HEK293 (cell line): ENCODE measurements at regions not wholly inside any gene's neighbourhood (a gene's known extent, or its start where the extent isn't known, plus 50 kb on each side); places are given as distances from the start of the nearest gene placed in this dataset.

Experiments
- IKZF3 ChIP-seq: fragments of 450-650 bp; IDR thresholded peaks from 2 replicates; pipeline ENCODE4 v1.5.0; 2018; ENCODE audit warnings: missing biosample characterization, mild to moderate bottlenecking, missing genetic modification characterization, moderate library complexity
- YY1 ChIP-seq: fragments of 450-650 bp; formaldehyde crosslinking; IDR thresholded peaks from 2 replicates; pipeline ENCODE4 v1.5.1; 2018; ENCODE audit warnings: missing biosample characterization, missing genetic modification characterization
- ZBTB7A ChIP-seq: fragments of 450-650 bp; formaldehyde crosslinking; IDR thresholded peaks from 2 replicates; pipeline ENCODE4 v1.5.1; 2016; ENCODE audit warnings: low read depth, missing biosample characterization, missing genetic modification characterization
- ZNF132 ChIP-seq: fragments of 450-650 bp; formaldehyde crosslinking; IDR thresholded peaks from 2 replicates; pipeline ENCODE4 v1.5.1; 2017; ENCODE audit warnings: missing biosample characterization, missing genetic modification characterization, borderline replicate concordance
- ZNF239 ChIP-seq: fragments of 450-650 bp; formaldehyde crosslinking; IDR thresholded peaks from 2 replicates; pipeline ENCODE4 v1.5.1; 2016; ENCODE audit warnings: missing biosample characterization, missing genetic modification characterization
- ZNF311 ChIP-seq: fragments of 450-650 bp; formaldehyde crosslinking; IDR thresholded peaks from 2 replicates; pipeline ENCODE4 v1.5.1; 2017; ENCODE audit warnings: missing biosample characterization, missing genetic modification characterization, borderline replicate concordance
- ZNF350 ChIP-seq: fragments of 450-650 bp; formaldehyde crosslinking; IDR thresholded peaks from 2 replicates; pipeline ENCODE4 v1.5.0; 2017; ENCODE audit warnings: missing biosample characterization, mild to moderate bottlenecking, missing genetic modification characterization
- ZNF394 ChIP-seq: fragments of 450-650 bp; formaldehyde crosslinking; IDR thresholded peaks from 2 replicates; pipeline ENCODE4 v1.5.1; 2016; ENCODE audit warnings: missing biosample characterization, missing genetic modification characterization, mild to moderate bottlenecking, moderate library complexity, borderline replicate concordance
- ZNF830 ChIP-seq: fragments of 450-650 bp; IDR thresholded peaks from 2 replicates; pipeline ENCODE4 v1.5.0; 2018; ENCODE audit warnings: missing biosample characterization, missing genetic modification characterization, low read depth, mild to moderate bottlenecking, moderate library complexity
- TF ChIP-seq, protein P1 (sequence below): fragments of 450-650 bp; formaldehyde crosslinking; IDR thresholded peaks from 2 replicates; pipeline ENCODE4 v1.5.1; 2016; ENCODE audit warnings: missing biosample characterization, missing genetic modification characterization
- TF ChIP-seq, protein P2 (sequence below): fragments of 450-650 bp; formaldehyde crosslinking; IDR thresholded peaks from 2 replicates; pipeline ENCODE4 v1.5.1; 2016; ENCODE audit warnings: missing biosample characterization, missing genetic modification characterization
- TF ChIP-seq, protein P3 (sequence below): fragments of 450-650 bp; IDR thresholded peaks from 2 replicates; pipeline ENCODE4 v1.5.1; 2018; ENCODE audit warnings: missing biosample characterization, missing genetic modification characterization

DNA sequence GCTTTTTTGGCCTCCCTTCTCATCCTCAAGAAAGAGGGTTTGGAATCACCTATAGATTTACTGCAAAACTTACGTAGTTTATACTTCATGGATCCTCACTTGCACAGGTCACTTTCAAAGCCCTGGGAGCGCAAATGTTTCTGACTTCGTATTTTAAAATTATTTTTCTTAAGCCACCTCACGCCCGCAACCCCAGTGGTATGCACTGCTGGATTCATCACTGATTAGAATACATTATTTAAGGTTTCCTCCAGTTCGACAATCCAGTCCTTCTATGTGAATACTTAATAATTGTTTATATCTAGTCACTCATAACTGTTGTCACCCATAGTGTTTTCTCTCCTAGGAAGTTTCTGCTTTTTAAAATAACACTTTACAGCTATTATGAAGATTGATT is 339.9 kb downstream of the CHL1 start:
- TF ChIP-seq ZBTB7A (tag by site-specific recombination) (no peak), IKZF3 (tag by site-specific recombination) (no peak), ZNF830 (tag by site-specific recombination) (no peak), ZNF394 (no peak), ZNF239 (tag by site-specific recombination) (no peak), YY1 (tag by site-specific recombination) (no peak), ZNF132 (no peak), ZNF350 (tag by site-specific recombination) (no peak), ZNF311 (no peak)
- TF ChIP-seq, protein P1, sequence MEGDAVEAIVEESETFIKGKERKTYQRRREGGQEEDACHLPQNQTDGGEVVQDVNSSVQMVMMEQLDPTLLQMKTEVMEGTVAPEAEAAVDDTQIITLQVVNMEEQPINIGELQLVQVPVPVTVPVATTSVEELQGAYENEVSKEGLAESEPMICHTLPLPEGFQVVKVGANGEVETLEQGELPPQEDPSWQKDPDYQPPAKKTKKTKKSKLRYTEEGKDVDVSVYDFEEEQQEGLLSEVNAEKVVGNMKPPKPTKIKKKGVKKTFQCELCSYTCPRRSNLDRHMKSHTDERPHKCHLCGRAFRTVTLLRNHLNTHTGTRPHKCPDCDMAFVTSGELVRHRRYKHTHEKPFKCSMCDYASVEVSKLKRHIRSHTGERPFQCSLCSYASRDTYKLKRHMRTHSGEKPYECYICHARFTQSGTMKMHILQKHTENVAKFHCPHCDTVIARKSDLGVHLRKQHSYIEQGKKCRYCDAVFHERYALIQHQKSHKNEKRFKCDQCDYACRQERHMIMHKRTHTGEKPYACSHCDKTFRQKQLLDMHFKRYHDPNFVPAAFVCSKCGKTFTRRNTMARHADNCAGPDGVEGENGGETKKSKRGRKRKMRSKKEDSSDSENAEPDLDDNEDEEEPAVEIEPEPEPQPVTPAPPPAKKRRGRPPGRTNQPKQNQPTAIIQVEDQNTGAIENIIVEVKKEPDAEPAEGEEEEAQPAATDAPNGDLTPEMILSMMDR (tag by site-specific recombination), result no peak
- TF ChIP-seq, protein P2, sequence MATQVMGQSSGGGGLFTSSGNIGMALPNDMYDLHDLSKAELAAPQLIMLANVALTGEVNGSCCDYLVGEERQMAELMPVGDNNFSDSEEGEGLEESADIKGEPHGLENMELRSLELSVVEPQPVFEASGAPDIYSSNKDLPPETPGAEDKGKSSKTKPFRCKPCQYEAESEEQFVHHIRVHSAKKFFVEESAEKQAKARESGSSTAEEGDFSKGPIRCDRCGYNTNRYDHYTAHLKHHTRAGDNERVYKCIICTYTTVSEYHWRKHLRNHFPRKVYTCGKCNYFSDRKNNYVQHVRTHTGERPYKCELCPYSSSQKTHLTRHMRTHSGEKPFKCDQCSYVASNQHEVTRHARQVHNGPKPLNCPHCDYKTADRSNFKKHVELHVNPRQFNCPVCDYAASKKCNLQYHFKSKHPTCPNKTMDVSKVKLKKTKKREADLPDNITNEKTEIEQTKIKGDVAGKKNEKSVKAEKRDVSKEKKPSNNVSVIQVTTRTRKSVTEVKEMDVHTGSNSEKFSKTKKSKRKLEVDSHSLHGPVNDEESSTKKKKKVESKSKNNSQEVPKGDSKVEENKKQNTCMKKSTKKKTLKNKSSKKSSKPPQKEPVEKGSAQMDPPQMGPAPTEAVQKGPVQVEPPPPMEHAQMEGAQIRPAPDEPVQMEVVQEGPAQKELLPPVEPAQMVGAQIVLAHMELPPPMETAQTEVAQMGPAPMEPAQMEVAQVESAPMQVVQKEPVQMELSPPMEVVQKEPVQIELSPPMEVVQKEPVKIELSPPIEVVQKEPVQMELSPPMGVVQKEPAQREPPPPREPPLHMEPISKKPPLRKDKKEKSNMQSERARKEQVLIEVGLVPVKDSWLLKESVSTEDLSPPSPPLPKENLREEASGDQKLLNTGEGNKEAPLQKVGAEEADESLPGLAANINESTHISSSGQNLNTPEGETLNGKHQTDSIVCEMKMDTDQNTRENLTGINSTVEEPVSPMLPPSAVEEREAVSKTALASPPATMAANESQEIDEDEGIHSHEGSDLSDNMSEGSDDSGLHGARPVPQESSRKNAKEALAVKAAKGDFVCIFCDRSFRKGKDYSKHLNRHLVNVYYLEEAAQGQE, result no peak
- TF ChIP-seq, protein P3, sequence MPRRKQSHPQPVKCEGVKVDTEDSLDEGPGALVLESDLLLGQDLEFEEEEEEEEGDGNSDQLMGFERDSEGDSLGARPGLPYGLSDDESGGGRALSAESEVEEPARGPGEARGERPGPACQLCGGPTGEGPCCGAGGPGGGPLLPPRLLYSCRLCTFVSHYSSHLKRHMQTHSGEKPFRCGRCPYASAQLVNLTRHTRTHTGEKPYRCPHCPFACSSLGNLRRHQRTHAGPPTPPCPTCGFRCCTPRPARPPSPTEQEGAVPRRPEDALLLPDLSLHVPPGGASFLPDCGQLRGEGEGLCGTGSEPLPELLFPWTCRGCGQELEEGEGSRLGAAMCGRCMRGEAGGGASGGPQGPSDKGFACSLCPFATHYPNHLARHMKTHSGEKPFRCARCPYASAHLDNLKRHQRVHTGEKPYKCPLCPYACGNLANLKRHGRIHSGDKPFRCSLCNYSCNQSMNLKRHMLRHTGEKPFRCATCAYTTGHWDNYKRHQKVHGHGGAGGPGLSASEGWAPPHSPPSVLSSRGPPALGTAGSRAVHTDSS, result no peak
